WTC11 (cell line): ENCODE measurements at regions not wholly inside any gene's neighbourhood (a gene's known extent, or its start where the extent isn't known, plus 50 kb on each side); places are given as distances from the start of the nearest gene placed in this dataset.

Experiments used
- ATAC-seq: fragments of 200-7000 bp; cut with Tn5 transposase; 2 replicates; pipeline ENCODE4 v1.10.0; 2021; ENCODE audit warnings: mild to moderate bottlenecking, moderate library complexity
- CTCF ChIA-PET: fragments of 300-600 bp; sonication (Branson Sonifier 250); formaldehyde crosslinking; loops from one replicate; lab custom pipeline; 2021; ENCODE audit warnings: antibody characterized with exemption; lab: Charles Lee
- POLR2A ChIA-PET: fragments of 350-600 bp; sonication (Branson Sonifier 250); formaldehyde crosslinking; loops from one replicate; lab custom pipeline; 2021; ENCODE audit warnings: antibody characterized with exemption; lab: Charles Lee
- DNase-seq: peaks from one replicate; pipeline ENCODE4 v3.0.0; 2021; ENCODE audit warnings: low spot score
- H3K27ac Mint-ChIP-seq: 2 replicates; pipeline ENCODE4 v1.8.0; 2021; ENCODE audit warnings: mixed read lengths
- H3K27me3 Mint-ChIP-seq: 2 replicates; pipeline ENCODE4 v1.8.0; 2021; ENCODE audit warnings: low read depth, mild to moderate bottlenecking, moderate library complexity, mixed read lengths
- H3K36me3 Mint-ChIP-seq: 2 replicates; pipeline ENCODE4 v1.8.0; 2021; ENCODE audit warnings: mixed read lengths
- H3K4me1 Mint-ChIP-seq: 2 replicates; pipeline ENCODE4 v1.8.0; 2022; ENCODE audit warnings: mixed read lengths
- H3K4me3 Mint-ChIP-seq: 2 replicates; pipeline ENCODE4 v1.8.0; 2021; ENCODE audit warnings: mild to moderate bottlenecking, moderate library complexity, mixed read lengths
- H3K9me3 Mint-ChIP-seq: 2 replicates; pipeline ENCODE4 v1.8.0; 2021; ENCODE audit warnings: mixed read lengths
- ATF1 ChIP-seq: sonication (generic); formaldehyde crosslinking; IDR thresholded peaks from 2 replicates; pipeline ENCODE4 v1.8.1; 2023; ENCODE audit warnings: mild to moderate bottlenecking, moderate library complexity, missing genetic modification reagents
- CREB1 ChIP-seq: sonication (generic); formaldehyde crosslinking; IDR thresholded peaks from 2 replicates; pipeline ENCODE4 v1.8.0; 2023; ENCODE audit warnings: mild to moderate bottlenecking, missing genetic modification reagents
- ESRRA ChIP-seq: sonication (generic); formaldehyde crosslinking; IDR thresholded peaks from 2 replicates; pipeline ENCODE4 v1.8.1; 2022; ENCODE audit warnings: mild to moderate bottlenecking, missing genetic modification reagents, borderline replicate concordance
- FOXJ3 ChIP-seq: sonication (generic); formaldehyde crosslinking; IDR thresholded peaks from 2 replicates; pipeline ENCODE4 v1.9.0; 2021; ENCODE audit warnings: missing genetic modification reagents, mild to moderate bottlenecking, borderline replicate concordance
- MXD4 ChIP-seq: fragments of 250-450 bp; sonication (Bioruptor Pico); IDR thresholded peaks from 2 replicates; pipeline ENCODE4 v1.8.0; 2021; ENCODE audit warnings: mild to moderate bottlenecking, moderate library complexity, borderline replicate concordance
- NFE2L1 ChIP-seq: sonication (generic); formaldehyde crosslinking; IDR thresholded peaks from 2 replicates; pipeline ENCODE4 v1.8.1; 2023; ENCODE audit warnings: missing genetic modification reagents
- PRRX2 ChIP-seq: fragments of 250-450 bp; sonication (Bioruptor Pico); IDR thresholded peaks from 2 replicates; pipeline ENCODE4 v1.8.0; 2021; ENCODE audit warnings: mild to moderate bottlenecking
- RELA ChIP-seq: sonication (generic); formaldehyde crosslinking; IDR thresholded peaks from 2 replicates; pipeline ENCODE4 v1.8.1; 2022; ENCODE audit warnings: missing genetic modification reagents, mild to moderate bottlenecking, borderline replicate concordance
- SP1 ChIP-seq: sonication (generic); formaldehyde crosslinking; conservative IDR thresholded peaks from 2 replicates; pipeline ENCODE4 v1.8.1; 2022; ENCODE audit warnings: missing genetic modification reagents
- TEAD4 ChIP-seq: sonication (generic); formaldehyde crosslinking; IDR thresholded peaks from 2 replicates; pipeline ENCODE4 v1.8.0; 2022; ENCODE audit warnings: mild to moderate bottlenecking, missing genetic modification reagents
- ZBTB21 ChIP-seq: sonication (generic); formaldehyde crosslinking; IDR thresholded peaks from 2 replicates; pipeline ENCODE4 v1.8.1; 2023; ENCODE audit warnings: mild to moderate bottlenecking, missing genetic modification reagents, borderline replicate concordance
- ZNF219 ChIP-seq: sonication (generic); formaldehyde crosslinking; IDR thresholded peaks from 2 replicates; pipeline ENCODE4 v1.8.0; 2023; ENCODE audit warnings: missing genetic modification reagents, mild to moderate bottlenecking, borderline replicate concordance
- ZNF263 ChIP-seq: sonication (generic); formaldehyde crosslinking; IDR thresholded peaks from 2 replicates; pipeline ENCODE4 v1.8.1; 2022; ENCODE audit warnings: low read depth, mild to moderate bottlenecking, moderate library complexity, missing genetic modification reagents
- ZNF396 ChIP-seq: fragments of 250-450 bp; sonication (Bioruptor Pico); IDR thresholded peaks from 2 replicates; pipeline ENCODE4 v1.8.0; 2021; ENCODE audit warnings: mild to moderate bottlenecking, moderate library complexity, borderline replicate concordance
- ZNF416 ChIP-seq: fragments of 250-450 bp; sonication (Bioruptor Pico); IDR thresholded peaks from 2 replicates; pipeline ENCODE4 v1.9.0; 2021; ENCODE audit warnings: mild to moderate bottlenecking, inconsistent platforms
- ZNF423 ChIP-seq: fragments of 250-450 bp; sonication (Bioruptor Pico); IDR thresholded peaks from 2 replicates; pipeline ENCODE4 v2.1.2; 2022; ENCODE audit warnings: mild to moderate bottlenecking, moderate library complexity
- TF ChIP-seq, protein P1 (sequence below): sonication (generic); formaldehyde crosslinking; IDR thresholded peaks from 2 replicates; pipeline ENCODE4 v1.8.1; 2023; ENCODE audit warnings: mild to moderate bottlenecking, missing genetic modification reagents, moderate library complexity
- TF ChIP-seq, protein P2 (sequence below): sonication (generic); formaldehyde crosslinking; conservative IDR thresholded peaks from 2 replicates; pipeline ENCODE4 v1.8.1; 2022; ENCODE audit warnings: mild to moderate bottlenecking, missing genetic modification reagents
- TF ChIP-seq, protein P3 (sequence below): sonication (generic); formaldehyde crosslinking; IDR thresholded peaks from 2 replicates; pipeline ENCODE4 v1.8.1; 2022; ENCODE audit warnings: mild to moderate bottlenecking, missing genetic modification reagents, moderate library complexity, borderline replicate concordance
- TF ChIP-seq, protein P4 (sequence below): fragments of 250-450 bp; sonication (Bioruptor Pico); IDR thresholded peaks from 2 replicates; pipeline ENCODE4 v1.9.0; 2021; ENCODE audit warnings: mild to moderate bottlenecking, borderline replicate concordance
- TF ChIP-seq, protein P5 (sequence below): sonication (generic); formaldehyde crosslinking; IDR thresholded peaks from 2 replicates; pipeline ENCODE4 v1.8.1; 2023; ENCODE audit warnings: mild to moderate bottlenecking, missing genetic modification reagents, moderate library complexity

DNA sequence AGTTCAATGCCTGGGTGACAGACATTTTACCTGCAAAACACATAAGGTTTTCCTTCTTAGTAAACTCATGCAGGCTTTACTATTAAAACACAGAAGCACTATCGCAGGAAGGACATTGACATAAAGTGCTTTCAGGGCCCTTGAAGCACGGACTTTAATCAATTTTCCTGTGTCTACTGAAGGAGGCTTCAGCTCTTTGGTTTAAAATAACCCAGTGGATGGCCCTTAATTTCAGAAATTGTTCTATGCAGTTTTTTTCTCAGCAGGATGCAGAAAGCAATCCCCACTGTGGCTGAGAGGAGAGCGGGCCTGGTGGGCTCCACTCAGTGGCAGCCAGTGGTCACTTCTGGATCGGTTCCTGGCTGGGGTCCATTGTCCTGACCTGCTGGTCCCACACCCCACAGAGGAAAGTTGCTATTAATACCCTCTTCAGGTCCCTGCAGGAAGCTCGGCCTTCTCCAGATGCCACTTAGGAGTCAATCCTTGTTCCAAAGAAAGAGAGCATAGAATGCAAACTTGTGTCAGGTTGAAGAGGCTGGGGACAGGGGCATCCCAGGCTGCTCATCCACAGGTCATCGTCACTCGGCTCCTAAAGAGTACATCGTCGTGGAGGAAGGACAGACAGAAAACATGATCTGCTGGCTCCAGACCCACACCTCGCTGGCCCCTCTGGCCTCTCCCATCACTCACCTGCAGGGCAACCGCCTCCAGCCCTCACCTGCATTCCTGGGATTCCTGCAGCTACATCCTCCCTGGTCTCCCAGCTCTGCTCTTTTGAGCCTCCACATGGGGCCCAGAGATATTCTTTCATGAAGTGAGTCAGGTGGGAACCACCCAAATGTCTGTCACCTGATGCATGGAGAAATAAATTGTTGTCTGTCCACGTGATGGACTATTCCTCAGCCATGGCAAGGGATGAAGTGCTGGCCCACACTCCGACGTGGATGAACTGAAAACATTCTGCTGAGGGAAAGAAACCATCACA lies 153.1 kb downstream of the PSMG1 start (continued):
- 0 out of 2 replicates have a peak, but pooled peaks have one; percentile 30 for TF ChIP-seq SP1 (CRISPR knock-in tag)
- TF ChIP-seq MXD4 (CRISPR knock-in tag), result 0 out of 2 replicates have a peak, but pooled peaks have one; percentile 25
- TF ChIP-seq TEAD4 (CRISPR knock-in tag), result peak; percentile 99
- no peak for TF ChIP-seq ZNF263 (CRISPR knock-in tag)
- TF ChIP-seq, all 79 proteins: peak for 9

DNA sequence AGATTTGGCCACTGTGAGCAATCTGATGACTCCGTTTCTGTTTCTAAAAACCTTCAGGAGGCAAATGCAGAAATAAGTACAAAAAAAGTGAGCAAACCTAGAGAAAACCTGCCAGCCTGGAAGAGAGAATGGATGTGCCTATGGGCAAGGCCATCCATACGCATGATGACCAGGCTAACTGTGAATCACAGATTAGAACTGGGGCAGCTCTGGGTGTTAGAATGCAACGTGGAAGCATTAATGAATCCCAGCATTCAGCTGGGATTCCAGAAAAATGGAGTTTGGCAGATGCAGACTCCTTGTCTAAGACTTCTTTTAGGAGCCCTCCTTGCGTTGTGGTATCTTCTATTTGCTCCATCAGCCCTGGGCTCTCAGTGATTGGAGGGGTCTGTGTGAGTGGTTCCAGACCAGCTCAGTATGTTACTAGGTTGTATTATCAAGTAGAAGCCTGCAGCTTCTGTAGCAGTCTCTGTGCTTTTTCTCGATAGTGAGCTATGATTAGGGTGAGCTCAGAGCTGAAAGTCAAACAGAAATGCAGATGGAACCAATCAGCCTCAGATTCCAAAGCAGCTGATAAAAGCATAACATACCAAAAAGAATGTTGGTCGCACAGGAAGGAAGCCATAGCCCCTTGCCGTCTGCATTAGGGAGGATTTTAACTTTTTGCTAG lies 154.0 kb downstream of the PSMG1 start:
- no peak overlapping the region for H3K27ac Mint-ChIP-seq
- DNase-seq, result no peak
- peaks cover 16% of the 10 kb centered on the region for H3K9me3 Mint-ChIP-seq
- H3K27me3 Mint-ChIP-seq, result no peaks in the 10 kb centered on the region; the same call in 1 of the 2 replicates
- no peak overlapping the region for H3K4me3 Mint-ChIP-seq
- ChIA-PET POLR2A (no interaction called here), CTCF (interaction anchor here (1.0 to 1.4 kb wide), 5 partner anchors 8 to 114 kb away, joined by 3 to 5 read pairs (median 3); no protein-coding TSS in a partner anchor)
- no peak for ATAC-seq
- H3K4me1 Mint-ChIP-seq, result peaks cover 51% of the 10 kb centered on the region
- H3K36me3 Mint-ChIP-seq, result peaks cover 6% of the 10 kb centered on the region; the same call in 1 of the 2 replicates
- TF ChIP-seq NFE2L1 (CRISPR knock-in tag) (no peak), ESRRA (CRISPR knock-in tag) (no peak), ZBTB21 (CRISPR knock-in tag) (no peak), ZNF416 (CRISPR knock-in tag) (no peak), ATF1 (CRISPR knock-in tag) (no peak)
- TF ChIP-seq, protein P1, sequence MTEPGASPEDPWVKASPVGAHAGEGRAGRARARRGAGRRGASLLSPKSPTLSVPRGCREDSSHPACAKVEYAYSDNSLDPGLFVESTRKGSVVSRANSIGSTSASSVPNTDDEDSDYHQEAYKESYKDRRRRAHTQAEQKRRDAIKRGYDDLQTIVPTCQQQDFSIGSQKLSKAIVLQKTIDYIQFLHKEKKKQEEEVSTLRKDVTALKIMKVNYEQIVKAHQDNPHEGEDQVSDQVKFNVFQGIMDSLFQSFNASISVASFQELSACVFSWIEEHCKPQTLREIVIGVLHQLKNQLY (CRISPR knock-in tag), result no peak
- TF ChIP-seq, protein P2, sequence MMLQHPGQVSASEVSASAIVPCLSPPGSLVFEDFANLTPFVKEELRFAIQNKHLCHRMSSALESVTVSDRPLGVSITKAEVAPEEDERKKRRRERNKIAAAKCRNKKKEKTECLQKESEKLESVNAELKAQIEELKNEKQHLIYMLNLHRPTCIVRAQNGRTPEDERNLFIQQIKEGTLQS (CRISPR knock-in tag), result no peak

DNA sequence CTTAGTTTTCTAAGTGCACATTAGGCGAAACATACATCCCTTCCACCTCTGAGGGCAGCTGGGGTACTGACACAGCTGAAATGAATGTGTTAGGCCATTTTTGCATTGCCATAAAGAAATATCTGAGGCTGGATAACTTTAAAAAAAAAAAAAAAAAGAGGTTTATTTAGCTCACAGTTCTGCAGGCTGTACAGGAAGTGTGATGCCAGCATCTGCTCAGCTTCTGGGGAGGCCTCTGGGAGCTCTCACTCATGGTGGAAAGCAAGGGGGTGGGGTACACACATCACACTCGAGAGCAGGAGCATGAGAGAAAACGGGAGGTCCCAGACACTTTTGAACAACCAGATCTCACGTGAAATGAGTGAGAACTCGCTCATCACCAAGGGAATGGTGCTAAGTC lies 158.1 kb downstream of the PSMG1 start:
- H3K9me3 Mint-ChIP-seq, result peaks cover 16% of the 10 kb centered on the region
- no peak for ATAC-seq
- no peak overlapping the region for H3K27ac Mint-ChIP-seq
- H3K4me3 Mint-ChIP-seq, result no peak overlapping the region
- ChIA-PET CTCF (no interaction called here), POLR2A (no interaction called here)
- TF ChIP-seq ZNF416 (CRISPR knock-in tag), result no peak
- no peak for TF ChIP-seq FOXJ3 (CRISPR knock-in tag)
- no peak for TF ChIP-seq CREB1 (CRISPR knock-in tag)
- TF ChIP-seq RELA (CRISPR knock-in tag), result no peak
- TF ChIP-seq, protein P3, sequence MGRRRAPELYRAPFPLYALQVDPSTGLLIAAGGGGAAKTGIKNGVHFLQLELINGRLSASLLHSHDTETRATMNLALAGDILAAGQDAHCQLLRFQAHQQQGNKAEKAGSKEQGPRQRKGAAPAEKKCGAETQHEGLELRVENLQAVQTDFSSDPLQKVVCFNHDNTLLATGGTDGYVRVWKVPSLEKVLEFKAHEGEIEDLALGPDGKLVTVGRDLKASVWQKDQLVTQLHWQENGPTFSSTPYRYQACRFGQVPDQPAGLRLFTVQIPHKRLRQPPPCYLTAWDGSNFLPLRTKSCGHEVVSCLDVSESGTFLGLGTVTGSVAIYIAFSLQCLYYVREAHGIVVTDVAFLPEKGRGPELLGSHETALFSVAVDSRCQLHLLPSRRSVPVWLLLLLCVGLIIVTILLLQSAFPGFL (CRISPR knock-in tag), result no peak
- TF ChIP-seq ZNF423 (CRISPR knock-in tag), result no peak
- TF ChIP-seq, protein P4, sequence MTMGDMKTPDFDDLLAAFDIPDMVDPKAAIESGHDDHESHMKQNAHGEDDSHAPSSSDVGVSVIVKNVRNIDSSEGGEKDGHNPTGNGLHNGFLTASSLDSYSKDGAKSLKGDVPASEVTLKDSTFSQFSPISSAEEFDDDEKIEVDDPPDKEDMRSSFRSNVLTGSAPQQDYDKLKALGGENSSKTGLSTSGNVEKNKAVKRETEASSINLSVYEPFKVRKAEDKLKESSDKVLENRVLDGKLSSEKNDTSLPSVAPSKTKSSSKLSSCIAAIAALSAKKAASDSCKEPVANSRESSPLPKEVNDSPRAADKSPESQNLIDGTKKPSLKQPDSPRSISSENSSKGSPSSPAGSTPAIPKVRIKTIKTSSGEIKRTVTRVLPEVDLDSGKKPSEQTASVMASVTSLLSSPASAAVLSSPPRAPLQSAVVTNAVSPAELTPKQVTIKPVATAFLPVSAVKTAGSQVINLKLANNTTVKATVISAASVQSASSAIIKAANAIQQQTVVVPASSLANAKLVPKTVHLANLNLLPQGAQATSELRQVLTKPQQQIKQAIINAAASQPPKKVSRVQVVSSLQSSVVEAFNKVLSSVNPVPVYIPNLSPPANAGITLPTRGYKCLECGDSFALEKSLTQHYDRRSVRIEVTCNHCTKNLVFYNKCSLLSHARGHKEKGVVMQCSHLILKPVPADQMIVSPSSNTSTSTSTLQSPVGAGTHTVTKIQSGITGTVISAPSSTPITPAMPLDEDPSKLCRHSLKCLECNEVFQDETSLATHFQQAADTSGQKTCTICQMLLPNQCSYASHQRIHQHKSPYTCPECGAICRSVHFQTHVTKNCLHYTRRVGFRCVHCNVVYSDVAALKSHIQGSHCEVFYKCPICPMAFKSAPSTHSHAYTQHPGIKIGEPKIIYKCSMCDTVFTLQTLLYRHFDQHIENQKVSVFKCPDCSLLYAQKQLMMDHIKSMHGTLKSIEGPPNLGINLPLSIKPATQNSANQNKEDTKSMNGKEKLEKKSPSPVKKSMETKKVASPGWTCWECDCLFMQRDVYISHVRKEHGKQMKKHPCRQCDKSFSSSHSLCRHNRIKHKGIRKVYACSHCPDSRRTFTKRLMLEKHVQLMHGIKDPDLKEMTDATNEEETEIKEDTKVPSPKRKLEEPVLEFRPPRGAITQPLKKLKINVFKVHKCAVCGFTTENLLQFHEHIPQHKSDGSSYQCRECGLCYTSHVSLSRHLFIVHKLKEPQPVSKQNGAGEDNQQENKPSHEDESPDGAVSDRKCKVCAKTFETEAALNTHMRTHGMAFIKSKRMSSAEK (CRISPR knock-in tag), result no peak
- TF ChIP-seq TEAD4 (CRISPR knock-in tag), result no peak
- TF ChIP-seq ZBTB21 (CRISPR knock-in tag), result no peak
- TF ChIP-seq, protein P5, sequence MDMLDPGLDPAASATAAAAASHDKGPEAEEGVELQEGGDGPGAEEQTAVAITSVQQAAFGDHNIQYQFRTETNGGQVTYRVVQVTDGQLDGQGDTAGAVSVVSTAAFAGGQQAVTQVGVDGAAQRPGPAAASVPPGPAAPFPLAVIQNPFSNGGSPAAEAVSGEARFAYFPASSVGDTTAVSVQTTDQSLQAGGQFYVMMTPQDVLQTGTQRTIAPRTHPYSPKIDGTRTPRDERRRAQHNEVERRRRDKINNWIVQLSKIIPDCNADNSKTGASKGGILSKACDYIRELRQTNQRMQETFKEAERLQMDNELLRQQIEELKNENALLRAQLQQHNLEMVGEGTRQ, result no peak
- TF ChIP-seq PRRX2 (CRISPR knock-in tag), result no peak
- no peak for TF ChIP-seq ZNF396 (CRISPR knock-in tag)
- no peak for TF ChIP-seq ZNF219
- no peak for DNase-seq
- H3K4me1 Mint-ChIP-seq, result peaks cover 54% of the 10 kb centered on the region
- peaks cover 6% of the 10 kb centered on the region; the same call in 1 of the 2 replicates for H3K36me3 Mint-ChIP-seq
- no peaks in the 10 kb centered on the region; the same call in 1 of the 2 replicates for H3K27me3 Mint-ChIP-seq
